ENCODE measurements at regions not wholly inside any gene's neighbourhood (a gene's known extent, or its start where the extent isn't known, plus 50 kb on each side); places are given as distances from the start of the nearest gene placed in this dataset.

GRCh38 chr4:128371876-128372275 is 84.3 kb upstream of the PGRMC2 start:
- Histone ChIP-seq H2AFZ (ENCODE audit: low read depth, low read length) (no peak overlapping the region), H3K4me3 (ENCODE audit: low read length) (no peak overlapping the region), H3K36me3 (ENCODE audit: insufficient read depth, low read length) (no peaks in the 10 kb centered on the region), H3K9me3 (ENCODE audit: low read length) (peaks cover 6% of the 10 kb centered on the region), H3K27me3 (ENCODE audit: insufficient read depth, low read length) (no peaks in the 10 kb centered on the region), H3K4me1 (ENCODE audit: insufficient read depth, low read length) (no peaks in the 10 kb centered on the region)

- Histone ChIP-seq H3K4me3 (ENCODE audit: low read length) (no peak overlapping the region), H3K36me3 (ENCODE audit: insufficient read depth, low read length) (no peaks in the 10 kb centered on the region), H2AFZ (ENCODE audit: low read depth, low read length) (no peak overlapping the region), H3K4me1 (ENCODE audit: insufficient read depth, low read length) (no peaks in the 10 kb centered on the region), H3K9me3 (ENCODE audit: low read length) (peaks cover 4% of the 10 kb centered on the region), H3K27me3 (ENCODE audit: insufficient read depth, low read length) (no peaks in the 10 kb centered on the region)
Measured at GRCh38 chr4:128371001-128371777, 83.6 kb upstream of the PGRMC2 start.

DNA sequence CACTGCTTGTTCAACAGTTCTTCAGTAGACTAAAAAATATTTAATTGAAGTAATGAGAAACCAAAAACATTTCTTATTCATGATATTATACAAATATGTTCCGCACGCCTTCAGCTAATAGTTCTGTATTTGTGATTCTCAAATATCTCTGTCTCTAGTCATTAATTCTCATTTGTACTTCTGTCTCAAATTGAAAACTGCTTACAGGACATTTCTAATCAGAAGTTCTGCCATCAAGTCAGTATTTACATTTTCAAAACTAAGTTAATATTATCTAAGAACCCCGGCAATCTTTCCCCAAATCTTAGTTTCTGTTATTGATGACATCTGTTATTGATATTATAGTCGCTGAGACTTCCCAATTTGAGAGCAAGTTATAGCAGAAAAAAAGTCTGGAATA is 78.6 kb upstream of the PGRMC2 start:
- H3K4me3 ChIP-seq (ENCODE audit: low read length) = no peak overlapping the region
- no peaks in the 10 kb centered on the region for H3K36me3 ChIP-seq (ENCODE audit: insufficient read depth, low read length)
- peaks cover 4% of the 10 kb centered on the region for H3K9me3 ChIP-seq (ENCODE audit: low read length)
- no peaks in the 10 kb centered on the region for H3K27me3 ChIP-seq (ENCODE audit: insufficient read depth, low read length)
- no peaks in the 10 kb centered on the region for H3K4me1 ChIP-seq (ENCODE audit: insufficient read depth, low read length)
- no peak overlapping the region for H2AFZ ChIP-seq (ENCODE audit: low read depth, low read length)

GRCh38 chr4:128364565-128364964 is 77.0 kb upstream of the PGRMC2 start:
- H2AFZ ChIP-seq (ENCODE audit: low read depth, low read length) = no peak overlapping the region
- H3K4me1 ChIP-seq (ENCODE audit: insufficient read depth, low read length) = no peaks in the 10 kb centered on the region
- no peaks in the 10 kb centered on the region for H3K27me3 ChIP-seq (ENCODE audit: insufficient read depth, low read length)
- H3K9me3 ChIP-seq (ENCODE audit: low read length) = peaks cover 4% of the 10 kb centered on the region
- H3K36me3 ChIP-seq (ENCODE audit: insufficient read depth, low read length) = no peaks in the 10 kb centered on the region
- H3K4me3 ChIP-seq (ENCODE audit: low read length) = no peak overlapping the region

DNA sequence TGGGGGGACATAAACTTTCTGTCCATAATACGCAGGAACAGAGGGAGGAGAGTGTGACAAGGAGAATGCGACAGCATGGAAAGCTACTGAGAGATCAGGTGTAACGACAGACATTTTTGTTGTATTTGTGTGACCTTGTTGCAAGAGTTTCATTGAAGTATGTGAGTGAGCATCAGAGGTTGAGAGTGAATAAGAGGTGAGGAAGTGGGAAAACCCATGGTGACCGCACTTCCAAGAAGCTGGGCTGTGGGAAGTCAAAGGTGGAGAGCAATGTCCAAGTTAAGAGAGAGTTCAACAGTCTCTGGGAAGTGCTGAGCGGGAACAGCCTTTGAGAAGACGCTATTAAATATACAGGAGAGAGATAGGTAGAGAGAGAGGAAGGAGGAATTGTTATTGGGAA is 76.4 kb upstream of the PGRMC2 start:
- H3K9me3 ChIP-seq (ENCODE audit: low read length) = peaks cover under 1% of the 10 kb centered on the region
- H3K4me1 ChIP-seq (ENCODE audit: insufficient read depth, low read length) = no peaks in the 10 kb centered on the region
- H3K27me3 ChIP-seq (ENCODE audit: insufficient read depth, low read length) = no peaks in the 10 kb centered on the region
- H2AFZ ChIP-seq (ENCODE audit: low read depth, low read length) = no peak overlapping the region
- H3K4me3 ChIP-seq (ENCODE audit: low read length) = no peak overlapping the region
- H3K36me3 ChIP-seq (ENCODE audit: insufficient read depth, low read length) = no peaks in the 10 kb centered on the region

GRCh38 chr4:128362760-128363159 is 75.1 kb upstream of the PGRMC2 start:
- H3K36me3 ChIP-seq (ENCODE audit: insufficient read depth, low read length) = no peaks in the 10 kb centered on the region
- no peak overlapping the region for H2AFZ ChIP-seq (ENCODE audit: low read depth, low read length)
- no peaks in the 10 kb centered on the region for H3K9me3 ChIP-seq (ENCODE audit: low read length)
- no peak overlapping the region for H3K4me3 ChIP-seq (ENCODE audit: low read length)
- H3K4me1 ChIP-seq (ENCODE audit: insufficient read depth, low read length) = no peaks in the 10 kb centered on the region
- H3K27me3 ChIP-seq (ENCODE audit: insufficient read depth, low read length) = no peaks in the 10 kb centered on the region

DNA sequence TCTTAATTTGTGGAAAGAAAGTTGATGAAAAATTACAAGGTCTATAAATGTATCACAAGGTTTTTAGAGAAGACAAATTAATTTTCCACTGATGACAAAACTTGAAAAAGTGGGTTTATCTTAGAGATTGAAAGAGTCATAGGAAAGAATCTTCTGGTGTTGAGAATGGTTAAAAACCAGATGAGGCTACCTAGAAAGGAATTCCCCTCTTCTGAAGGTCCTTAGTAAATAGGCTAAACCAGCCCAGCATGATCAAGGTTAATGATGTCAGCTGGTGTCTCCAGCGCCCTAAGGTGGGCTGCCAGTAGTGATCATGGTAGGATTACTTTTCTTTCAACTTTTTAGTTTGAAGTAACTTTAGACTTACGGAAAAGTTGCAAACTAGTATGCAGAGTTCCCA is 71.8 kb upstream of the PGRMC2 start:
- no peaks in the 10 kb centered on the region for H3K9me3 ChIP-seq (ENCODE audit: low read length)
- H3K27me3 ChIP-seq (ENCODE audit: insufficient read depth, low read length) = no peaks in the 10 kb centered on the region
- peaks cover 11% of the 10 kb centered on the region for H3K4me1 ChIP-seq (ENCODE audit: insufficient read depth, low read length)
- H2AFZ ChIP-seq (ENCODE audit: low read depth, low read length) = no peak overlapping the region
- no peaks in the 10 kb centered on the region for H3K36me3 ChIP-seq (ENCODE audit: insufficient read depth, low read length)
- H3K4me3 ChIP-seq (ENCODE audit: low read length) = no peak overlapping the region

DNA sequence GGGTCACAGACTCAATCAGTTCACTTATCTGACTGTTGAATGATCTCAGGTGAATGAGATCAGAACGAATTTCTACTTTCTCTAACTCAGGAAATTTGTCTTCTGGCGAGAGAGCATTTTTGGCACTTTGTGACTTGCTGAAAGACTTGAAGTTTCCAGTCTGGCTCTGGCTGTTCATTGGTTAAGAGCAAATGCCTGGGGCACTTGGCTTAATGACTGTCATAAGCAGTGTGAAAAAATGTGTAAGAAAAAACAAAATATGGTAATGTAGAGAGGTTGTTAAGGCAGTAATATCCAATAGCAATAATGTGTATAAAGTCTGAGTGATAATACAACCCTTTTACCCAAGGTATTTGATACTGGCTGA is 71.3 kb upstream of the PGRMC2 start:
- Histone ChIP-seq H3K27me3 (ENCODE audit: insufficient read depth, low read length) (no peaks in the 10 kb centered on the region), H2AFZ (ENCODE audit: low read depth, low read length) (no peak overlapping the region), H3K36me3 (ENCODE audit: insufficient read depth, low read length) (no peaks in the 10 kb centered on the region), H3K4me3 (ENCODE audit: low read length) (no peak overlapping the region), H3K4me1 (ENCODE audit: insufficient read depth, low read length) (peaks cover 15% of the 10 kb centered on the region), H3K9me3 (ENCODE audit: low read length) (no peaks in the 10 kb centered on the region)

DNA sequence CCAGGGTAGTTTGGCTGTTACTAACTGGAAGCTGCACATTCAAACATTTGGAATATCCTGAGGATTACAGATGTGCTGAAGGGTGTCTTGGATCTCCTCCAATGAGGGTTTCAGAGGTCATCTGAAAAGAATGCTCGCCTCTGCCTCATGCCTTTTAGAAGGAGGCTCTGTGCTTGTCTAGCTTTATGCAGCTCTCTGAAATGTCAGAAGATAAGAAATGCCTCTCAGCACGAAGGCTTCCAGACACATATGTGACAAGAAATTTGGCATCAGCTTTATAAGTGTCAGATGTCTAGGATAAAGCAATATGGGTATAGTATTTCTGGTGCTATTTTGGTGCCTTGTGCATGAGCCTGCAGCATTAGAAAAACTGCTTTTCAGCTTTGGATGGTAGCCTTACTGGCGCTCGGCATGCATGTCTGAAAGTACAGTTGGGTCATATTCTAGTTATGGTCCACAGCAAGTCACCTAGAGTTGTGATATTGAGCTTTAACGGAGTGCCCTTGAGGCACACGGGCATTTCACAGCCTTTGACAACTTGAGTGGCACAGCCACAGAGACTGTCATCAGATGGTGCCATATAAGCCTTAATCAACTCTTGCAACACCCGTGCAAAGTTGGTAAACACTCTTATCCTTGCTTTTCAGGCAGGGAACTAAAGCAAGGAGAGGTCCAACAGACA is 70.8 kb upstream of the PGRMC2 start:
- Histone ChIP-seq H3K4me1 (ENCODE audit: insufficient read depth, low read length) (peaks cover 18% of the 10 kb centered on the region), H3K4me3 (ENCODE audit: low read length) (no peak overlapping the region), H3K36me3 (ENCODE audit: insufficient read depth, low read length) (no peaks in the 10 kb centered on the region), H3K27me3 (ENCODE audit: insufficient read depth, low read length) (no peaks in the 10 kb centered on the region), H2AFZ (ENCODE audit: low read depth, low read length) (no peak overlapping the region), H3K9me3 (ENCODE audit: low read length) (no peaks in the 10 kb centered on the region)

GRCh38 chr4:128357286-128357685 is 69.7 kb upstream of the PGRMC2 start:
- Histone ChIP-seq H3K27me3 (ENCODE audit: insufficient read depth, low read length) (no peaks in the 10 kb centered on the region), H3K36me3 (ENCODE audit: insufficient read depth, low read length) (no peaks in the 10 kb centered on the region), H2AFZ (ENCODE audit: low read depth, low read length) (no peak overlapping the region), H3K4me1 (ENCODE audit: insufficient read depth, low read length) (peaks cover 18% of the 10 kb centered on the region), H3K4me3 (ENCODE audit: low read length) (no peak overlapping the region), H3K9me3 (ENCODE audit: low read length) (no peaks in the 10 kb centered on the region)

- H3K4me3 ChIP-seq (ENCODE audit: low read length) = no peak overlapping the region
- H3K36me3 ChIP-seq (ENCODE audit: insufficient read depth, low read length) = no peaks in the 10 kb centered on the region
- peaks cover 20% of the 10 kb centered on the region for H3K4me1 ChIP-seq (ENCODE audit: insufficient read depth, low read length)
- H3K27me3 ChIP-seq (ENCODE audit: insufficient read depth, low read length) = no peaks in the 10 kb centered on the region
- H3K9me3 ChIP-seq (ENCODE audit: low read length) = no peaks in the 10 kb centered on the region
- H2AFZ ChIP-seq (ENCODE audit: low read depth, low read length) = no peak overlapping the region
Measured at GRCh38 chr4:128355305-128355704, 67.7 kb upstream of the PGRMC2 start.

GRCh38 chr4:128354205-128354821 is 66.7 kb upstream of the PGRMC2 start:
- Histone ChIP-seq H3K4me3 (ENCODE audit: low read length) (no peak overlapping the region), H3K9me3 (ENCODE audit: low read length) (no peaks in the 10 kb centered on the region), H3K27me3 (ENCODE audit: insufficient read depth, low read length) (no peaks in the 10 kb centered on the region), H3K4me1 (ENCODE audit: insufficient read depth, low read length) (peaks cover 20% of the 10 kb centered on the region), H2AFZ (ENCODE audit: low read depth, low read length) (no peak overlapping the region), H3K36me3 (ENCODE audit: insufficient read depth, low read length) (no peaks in the 10 kb centered on the region)

DNA sequence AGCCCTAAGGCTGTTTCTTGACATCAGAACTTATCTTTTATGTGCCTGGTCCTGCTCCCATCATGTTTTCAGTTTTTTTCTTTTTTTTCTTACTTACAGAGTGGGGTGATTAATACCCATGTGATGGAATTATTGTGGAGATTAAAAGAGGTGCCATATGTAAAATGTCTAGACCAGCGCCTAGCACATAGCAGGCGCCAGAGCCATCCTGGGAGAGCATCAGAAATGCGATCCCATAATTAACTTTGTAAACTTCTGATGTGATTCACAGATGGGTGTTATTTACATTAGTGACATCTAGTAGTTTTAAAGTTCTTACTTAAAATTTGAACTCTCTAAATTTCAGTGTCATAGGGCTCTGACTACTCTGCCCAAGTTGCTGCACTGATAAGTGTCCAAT is 66.2 kb upstream of the PGRMC2 start:
- Histone ChIP-seq H3K4me3 (ENCODE audit: low read length) (no peak overlapping the region), H3K9me3 (ENCODE audit: low read length) (no peaks in the 10 kb centered on the region), H2AFZ (ENCODE audit: low read depth, low read length) (no peak overlapping the region), H3K36me3 (ENCODE audit: insufficient read depth, low read length) (no peaks in the 10 kb centered on the region), H3K27me3 (ENCODE audit: insufficient read depth, low read length) (no peaks in the 10 kb centered on the region), H3K4me1 (ENCODE audit: insufficient read depth, low read length) (peaks cover 20% of the 10 kb centered on the region)

Data from neuron (in vitro differentiated cells).